ENCODE measurements at regions not wholly inside any gene's neighbourhood (a gene's known extent, or its start where the extent isn't known, plus 50 kb on each side); places are given as distances from the start of the nearest gene placed in this dataset.

DNA sequence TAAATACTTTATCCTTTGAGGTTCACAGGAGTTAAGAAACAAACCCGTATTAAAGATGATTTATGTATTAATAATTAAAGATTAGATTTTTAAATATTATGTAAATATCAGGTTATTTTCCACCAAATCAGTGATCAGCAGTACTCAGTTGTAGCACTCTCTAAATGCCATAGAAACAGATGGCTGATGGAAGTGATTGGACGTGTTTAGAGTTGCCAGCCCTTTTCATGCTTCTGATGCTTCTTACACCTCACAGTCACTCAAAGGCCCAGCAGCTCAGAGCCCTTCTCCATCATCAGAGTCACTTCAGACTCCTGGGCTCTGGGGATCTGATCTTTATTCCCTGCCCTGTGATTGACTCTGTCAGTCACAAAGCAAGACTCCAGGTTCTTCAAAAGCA lies 170.1 kb upstream of the PGRMC2 start:
- no peak for TF ChIP-seq ZNF274 (IDR thresholded peaks at IDR 0.05; ENCODE audit: low read depth, low read length)
- no peak for TF ChIP-seq SUZ12 (IDR thresholded peaks at IDR 0.05; ENCODE audit: extremely low read depth, insufficient read depth, insufficient read length)

All from NT2/D1 (cell line).